Right lobe of liver (tissue), 4 donors: ENCODE measurements at regions not wholly inside any gene's neighbourhood (a gene's known extent, or its start where the extent isn't known, plus 50 kb on each side); places are given as distances from the start of the nearest gene placed in this dataset.

Experiments
- POLR2A ChIP-seq: fragments of 450-650 bp; IDR thresholded peaks from one replicate; pipeline ENCODE4 v1.6.1; 2017; ENCODE audit warnings: antibody characterized with exemption, mild to moderate bottlenecking
- TF ChIP-seq, protein P1 (sequence below), 4 donors: fragments of 200-600 bp in 3 of 4; fragments of 450-650 bp in 1 of 4; IDR thresholded peaks; one replicate each; pipeline versions ENCODE4 v1.5.1 to v1.8.0; 2016 to 2022; ENCODE audit warnings: antibody characterized with exemption in 4 of 4, mild to moderate bottlenecking in 2 of 4
- donor health status: DM: no; HTN: no; CAD: no.
- donor health status: DM: no; HTN: no; CAD: no.
- donor health status: DM: no; HTN: yes; CAD: no.

GRCh38 chrX:99800016-99800415 lies 610.1 kb downstream of the PCDH19 start:
- no peak for TF ChIP-seq POLR2A
- TF ChIP-seq, protein P1, sequence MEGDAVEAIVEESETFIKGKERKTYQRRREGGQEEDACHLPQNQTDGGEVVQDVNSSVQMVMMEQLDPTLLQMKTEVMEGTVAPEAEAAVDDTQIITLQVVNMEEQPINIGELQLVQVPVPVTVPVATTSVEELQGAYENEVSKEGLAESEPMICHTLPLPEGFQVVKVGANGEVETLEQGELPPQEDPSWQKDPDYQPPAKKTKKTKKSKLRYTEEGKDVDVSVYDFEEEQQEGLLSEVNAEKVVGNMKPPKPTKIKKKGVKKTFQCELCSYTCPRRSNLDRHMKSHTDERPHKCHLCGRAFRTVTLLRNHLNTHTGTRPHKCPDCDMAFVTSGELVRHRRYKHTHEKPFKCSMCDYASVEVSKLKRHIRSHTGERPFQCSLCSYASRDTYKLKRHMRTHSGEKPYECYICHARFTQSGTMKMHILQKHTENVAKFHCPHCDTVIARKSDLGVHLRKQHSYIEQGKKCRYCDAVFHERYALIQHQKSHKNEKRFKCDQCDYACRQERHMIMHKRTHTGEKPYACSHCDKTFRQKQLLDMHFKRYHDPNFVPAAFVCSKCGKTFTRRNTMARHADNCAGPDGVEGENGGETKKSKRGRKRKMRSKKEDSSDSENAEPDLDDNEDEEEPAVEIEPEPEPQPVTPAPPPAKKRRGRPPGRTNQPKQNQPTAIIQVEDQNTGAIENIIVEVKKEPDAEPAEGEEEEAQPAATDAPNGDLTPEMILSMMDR (IDR thresholded peaks at IDR 0.05), result no peak
